ENCODE measurements at regions not wholly inside any gene's neighbourhood (a gene's known extent, or its start where the extent isn't known, plus 50 kb on each side); places are given as distances from the start of the nearest gene placed in this dataset.

GRCh38 chr20:17108896-17109295, 117.9 kb upstream of the PCSK2 start:
- TF ChIP-seq POLR2A (IDR thresholded peaks at IDR 0.05) (no peak), CTCF (IDR thresholded peaks at IDR 0.05) (no peak)
